WTC11 (cell line): ENCODE measurements at regions not wholly inside any gene's neighbourhood (a gene's known extent, or its start where the extent isn't known, plus 50 kb on each side); places are given as distances from the start of the nearest gene placed in this dataset.

Experiments
- CTCF ChIP-seq: fragments of 200-600 bp; IDR thresholded peaks from 2 replicates; pipeline ENCODE4 v1.8.0; 2022; ENCODE audit warnings: antibody characterized with exemption
- E2F5 ChIP-seq: sonication (generic); formaldehyde crosslinking; IDR thresholded peaks from 2 replicates; pipeline ENCODE4 v1.8.1; 2022; ENCODE audit warnings: mild to moderate bottlenecking, moderate library complexity, missing genetic modification reagents
- ELF4 ChIP-seq: sonication (generic); formaldehyde crosslinking; IDR thresholded peaks from 2 replicates; pipeline ENCODE4 v1.8.1; 2022; ENCODE audit warnings: low read depth, mild to moderate bottlenecking, moderate library complexity, missing genetic modification reagents
- GABPB1 ChIP-seq: sonication (generic); formaldehyde crosslinking; IDR thresholded peaks from 2 replicates; pipeline ENCODE4 v1.8.1; 2023; ENCODE audit warnings: mild to moderate bottlenecking, missing genetic modification reagents
- SMAD4 ChIP-seq: sonication (generic); formaldehyde crosslinking; IDR thresholded peaks from 2 replicates; pipeline ENCODE4 v1.8.0; 2022; ENCODE audit warnings: mild to moderate bottlenecking, missing genetic modification reagents
- TF ChIP-seq, protein P1 (sequence below): sonication (generic); formaldehyde crosslinking; IDR thresholded peaks from 2 replicates; pipeline ENCODE4 v1.8.0; 2022; ENCODE audit warnings: mild to moderate bottlenecking, missing genetic modification reagents

DNA sequence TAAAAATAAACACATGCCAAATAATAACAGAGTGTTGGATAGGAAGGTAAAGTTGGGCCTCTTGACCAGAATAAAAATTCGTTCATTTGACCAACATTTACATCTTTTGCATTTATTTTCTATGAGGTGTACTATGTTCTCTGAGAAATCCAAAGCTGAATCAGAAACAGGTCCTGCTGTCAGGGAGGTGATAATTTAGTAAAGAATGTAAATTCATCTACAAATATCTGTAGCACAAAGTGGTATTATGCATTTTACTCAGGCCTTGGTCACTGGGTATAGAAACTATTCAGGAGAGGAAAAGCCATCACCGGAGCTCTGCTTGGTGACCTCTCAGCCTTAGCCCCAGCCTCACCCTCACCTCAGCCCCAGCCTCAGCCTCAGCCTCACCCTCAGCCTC is 208.9 kb downstream of the SPP2 start:
- no peak for TF ChIP-seq GABPB1 (CRISPR knock-in tag)
- TF ChIP-seq CTCF: no peak
- TF ChIP-seq, protein P1, sequence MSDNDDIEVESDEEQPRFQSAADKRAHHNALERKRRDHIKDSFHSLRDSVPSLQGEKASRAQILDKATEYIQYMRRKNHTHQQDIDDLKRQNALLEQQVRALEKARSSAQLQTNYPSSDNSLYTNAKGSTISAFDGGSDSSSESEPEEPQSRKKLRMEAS (CRISPR knock-in tag): no peak
- TF ChIP-seq E2F5 (CRISPR knock-in tag): no peak
- TF ChIP-seq SMAD4 (CRISPR knock-in tag): no peak
- no peak for TF ChIP-seq ELF4 (CRISPR knock-in tag)
